HG02938 (cell line): ENCODE measurements at regions not wholly inside any gene's neighbourhood (a gene's known extent, or its start where the extent isn't known, plus 50 kb on each side); places are given as distances from the start of the nearest gene placed in this dataset.
A peak's percentile ranks its signal among the peaks of the same experiment; 100 is the strongest.

Experiments
- ATAC-seq: cut with Tn5 transposase; IDR thresholded peaks from one replicate; pipeline ENCODE4 v1.9.1; 2021; ENCODE audit warnings: mild to moderate bottlenecking, moderate library complexity; ENCODE audit not compliant: unreplicated experiment

DNA sequence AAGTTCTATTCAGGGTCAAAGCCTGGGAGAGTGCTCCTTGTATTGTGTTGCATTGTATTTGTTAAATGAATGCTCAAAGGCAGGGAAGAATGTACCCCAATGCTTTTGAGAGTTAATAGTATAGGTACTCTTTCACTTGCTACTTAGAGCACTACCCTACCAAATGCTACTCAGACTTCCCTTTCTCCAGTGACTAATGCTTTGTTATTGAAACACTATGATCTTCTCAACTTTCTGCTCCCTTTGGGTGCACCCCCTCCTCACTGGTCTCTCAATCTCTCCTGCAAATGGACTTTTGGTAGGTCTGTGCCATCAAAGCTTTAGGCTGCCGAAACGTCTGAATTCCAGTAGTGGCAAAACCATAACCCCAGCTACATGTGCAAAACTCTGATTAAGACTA, 177.7 kb upstream of the AHR start:
- ATAC-seq = no peak

DNA sequence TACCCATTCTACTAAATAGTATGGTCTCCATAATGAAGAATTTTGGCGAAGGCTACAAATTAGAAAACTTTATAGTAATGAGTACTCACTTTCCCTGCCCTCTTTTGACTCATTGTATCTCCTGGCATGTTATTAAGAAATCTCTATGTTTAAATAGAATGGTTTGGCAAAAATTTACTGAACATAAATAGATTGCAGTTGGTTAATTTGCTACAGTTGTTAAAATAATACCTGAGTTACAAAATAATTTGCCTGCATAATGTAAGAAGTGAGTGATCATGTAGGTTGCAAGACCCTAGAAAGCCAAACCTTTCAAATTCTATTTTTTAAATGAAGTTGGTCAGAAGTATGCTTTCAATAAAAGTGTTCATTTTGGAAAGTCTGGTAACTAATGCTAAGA, 176.8 kb upstream of the AHR start:
- ATAC-seq = no peak

DNA sequence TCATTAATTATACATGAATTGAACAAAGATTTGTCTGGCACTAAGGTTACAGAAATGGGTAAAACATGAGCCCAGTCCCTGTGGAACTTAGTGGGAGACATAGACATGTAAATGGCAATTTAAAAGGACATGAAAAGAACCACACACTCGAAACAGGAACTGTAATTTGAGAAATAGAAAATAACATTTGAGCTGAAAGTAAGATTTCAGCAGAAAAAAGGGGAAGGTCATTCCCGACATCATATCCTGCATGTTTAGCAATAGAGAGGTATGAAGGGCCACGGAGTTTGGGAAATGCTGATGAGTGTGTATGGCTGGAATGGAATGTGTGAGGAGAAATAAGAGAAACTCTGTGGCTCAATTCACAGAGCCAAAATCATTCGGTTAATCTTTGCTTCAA, 175.4 kb upstream of the AHR start:
- ATAC-seq = no peak

GRCh38 chr7:17126413-17127268, 171.8 kb upstream of the AHR start:
- peak; percentile 75 for ATAC-seq

GRCh38 chr7:17129218-17129617, 169.2 kb upstream of the AHR start:
- ATAC-seq = no peak

GRCh38 chr7:17130281-17131059, 168.0 kb upstream of the AHR start:
- no peak for ATAC-seq

- ATAC-seq = no peak
Measured at GRCh38 chr7:17131060-17131345, 167.4 kb upstream of the AHR start.

- peak; percentile 38 for ATAC-seq
Measured at GRCh38 chr7:17131983-17132655, 166.3 kb upstream of the AHR start.

DNA sequence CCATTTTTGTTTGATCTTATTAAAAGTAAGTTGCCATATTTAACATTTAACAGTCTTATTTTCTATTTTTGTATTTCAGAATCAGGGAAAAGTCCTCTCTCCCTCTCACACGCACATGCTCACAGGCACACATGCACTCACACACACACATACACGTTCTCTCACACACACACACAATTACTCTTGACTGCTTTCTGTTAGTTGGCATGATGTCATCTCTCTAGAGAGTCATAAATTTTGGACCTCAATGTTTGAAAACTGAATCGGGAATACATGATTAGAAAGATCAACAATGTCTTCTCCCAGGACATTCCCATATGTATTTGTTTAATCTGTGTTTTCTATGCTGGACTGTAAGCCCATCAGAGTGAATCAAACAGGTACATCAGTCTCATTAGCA, 165.7 kb upstream of the AHR start:
- no peak for ATAC-seq

DNA sequence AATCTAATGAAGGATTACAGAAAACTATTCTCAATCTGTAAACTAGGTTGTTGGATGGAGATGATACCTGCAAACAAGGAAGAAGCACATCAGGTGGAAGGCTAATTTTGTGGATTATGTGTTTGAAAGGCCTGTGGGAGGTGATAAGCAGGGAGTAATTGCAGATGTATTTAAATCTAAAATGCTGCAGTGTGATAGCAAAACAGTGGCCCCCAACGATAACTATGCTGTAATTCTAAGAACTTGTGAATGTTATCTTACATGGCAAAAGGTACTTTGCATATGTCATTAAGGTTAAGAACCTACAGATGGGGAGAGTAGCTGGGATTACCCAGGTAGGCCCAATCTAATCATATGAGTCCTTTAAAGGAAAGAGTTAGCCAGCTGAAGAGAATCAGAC, 164.5 kb upstream of the AHR start:
- no peak for ATAC-seq

GRCh38 chr7:17134786-17135185, 163.7 kb upstream of the AHR start:
- peak; percentile 86 for ATAC-seq

DNA sequence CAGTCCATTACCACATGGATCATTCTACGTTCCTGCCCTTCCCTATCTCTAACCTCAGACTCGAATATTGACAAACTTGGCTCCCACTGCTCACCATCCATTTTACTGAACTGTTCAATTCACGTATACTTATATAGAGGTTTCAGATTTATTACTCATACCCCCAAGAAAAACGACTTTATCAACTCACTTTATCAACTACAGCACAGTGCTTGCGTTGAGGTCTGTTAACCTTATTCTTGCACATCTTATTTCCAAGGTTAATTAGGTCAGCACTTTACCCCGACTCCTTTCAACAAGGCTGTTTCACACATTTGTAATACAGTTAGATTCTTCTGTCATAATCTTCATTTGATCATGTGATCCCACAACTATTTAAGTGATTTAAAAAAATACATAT, 162.3 kb upstream of the AHR start:
- no peak for ATAC-seq

DNA sequence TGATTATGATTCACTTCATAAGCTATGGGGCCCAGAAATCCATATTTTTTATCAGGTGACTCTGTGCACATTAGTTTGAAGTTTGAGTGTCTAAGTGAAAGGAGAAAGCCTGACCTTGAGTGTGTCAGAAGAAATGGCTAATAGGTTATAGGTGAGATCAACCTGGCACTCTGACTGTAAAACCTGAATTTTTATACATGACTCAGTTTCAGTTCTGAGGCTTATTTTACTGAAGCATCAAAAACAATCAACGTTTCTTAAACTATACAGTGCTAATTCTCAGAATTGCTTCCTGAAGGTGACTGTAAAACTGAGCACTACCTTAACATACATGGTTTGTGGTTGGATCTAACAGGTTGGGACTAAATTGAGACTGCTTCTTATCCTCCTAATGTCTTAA, 159.4 kb upstream of the AHR start:
- no peak for ATAC-seq

- no peak for ATAC-seq
Measured at GRCh38 chr7:17140406-17140805, 158.0 kb upstream of the AHR start.

- ATAC-seq = no peak
Measured at GRCh38 chr7:17142831-17143541, 155.5 kb upstream of the AHR start.

- no peak for ATAC-seq
Measured at GRCh38 chr7:17144322-17144721, 154.1 kb upstream of the AHR start.

- no peak for ATAC-seq
Measured at GRCh38 chr7:17146621-17147020, 151.8 kb upstream of the AHR start.

DNA sequence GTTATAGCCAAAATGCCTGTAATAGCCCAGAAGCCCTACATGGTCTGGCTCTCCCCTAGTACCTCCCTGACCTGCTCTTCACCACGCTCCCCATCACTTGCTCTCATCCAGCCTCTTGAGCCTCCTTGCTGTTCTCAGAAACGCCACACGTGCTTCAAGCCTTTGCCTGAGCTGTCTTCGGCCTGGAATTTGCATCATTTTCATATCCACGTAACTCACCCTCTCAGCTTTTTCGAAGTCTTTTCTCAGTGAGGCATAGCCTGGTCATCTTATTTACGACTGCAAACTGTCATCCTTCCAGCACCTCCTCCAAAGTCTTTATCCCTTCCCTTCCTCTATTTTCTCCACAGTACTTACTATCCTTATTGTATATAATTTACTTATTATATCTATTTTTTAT, 151.0 kb upstream of the AHR start:
- no peak for ATAC-seq

- peak; percentile 50 for ATAC-seq
Measured at GRCh38 chr7:17150018-17150417, 148.4 kb upstream of the AHR start.

DNA sequence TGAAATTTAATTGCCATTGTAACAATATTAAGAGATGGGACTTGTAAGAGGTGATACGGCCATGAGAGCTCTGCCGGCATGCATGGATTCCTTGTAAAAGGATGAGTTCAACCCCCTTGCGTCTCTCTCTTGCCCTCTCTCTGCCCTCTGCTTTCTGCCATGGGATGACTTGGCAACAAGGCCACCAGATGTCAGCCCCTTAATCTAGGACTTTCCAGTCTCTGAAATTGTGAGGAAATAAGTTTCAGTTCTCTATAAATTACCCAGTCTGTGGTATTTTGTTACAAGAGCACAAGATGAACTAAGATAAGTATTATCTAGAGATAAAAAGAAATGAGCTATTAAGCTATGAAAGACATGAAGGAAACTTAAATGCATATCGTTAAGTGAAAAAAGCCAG, 145.7 kb upstream of the AHR start:
- peak; percentile 58 for ATAC-seq

GRCh38 chr7:17153536-17153935, 144.9 kb upstream of the AHR start:
- ATAC-seq = no peak
